Mesenteric fat pad (tissue), 1 donor: ENCODE measurements at regions not wholly inside any gene's neighbourhood (a gene's known extent, or its start where the extent isn't known, plus 50 kb on each side); places are given as distances from the start of the nearest gene placed in this dataset.

Experiments
- DNase-seq: peaks from one replicate; pipeline ENCODE4 v3.0.0-alpha.2; 2020; ENCODE audit warnings: low spot score
- donor health status: DM: yes; HTN: yes; CAD: no.

DNA sequence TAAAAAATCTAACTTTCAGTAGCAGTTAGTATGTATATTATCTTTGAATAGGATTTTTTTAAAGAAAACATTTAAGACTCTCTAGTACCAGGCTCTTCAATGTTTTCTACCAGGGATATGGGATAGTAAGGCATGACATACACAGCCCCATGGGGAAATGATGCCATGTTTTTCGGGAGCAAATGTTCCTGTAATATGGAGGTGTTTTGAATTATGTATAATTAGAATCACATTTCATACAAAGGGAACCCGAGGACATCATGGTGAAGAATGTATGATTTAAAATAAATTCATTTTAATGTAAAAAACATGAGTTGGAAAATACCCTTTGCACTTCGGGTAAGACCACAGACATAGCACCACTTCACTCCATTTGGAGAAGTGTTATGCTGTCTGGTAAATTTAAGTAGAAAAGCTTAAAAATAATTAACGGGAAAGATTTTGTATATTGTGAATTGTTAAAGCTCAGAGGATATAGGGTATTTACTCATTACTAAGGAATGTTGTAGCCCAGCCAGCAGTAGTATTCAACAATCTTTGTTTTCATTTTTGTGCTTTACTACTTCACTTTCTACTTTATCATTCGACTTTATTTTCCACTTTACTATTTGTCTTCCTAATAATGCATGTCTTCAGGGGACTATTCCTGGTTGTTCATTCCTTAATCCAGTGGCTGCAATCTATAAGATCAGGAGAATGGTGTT is 2050.7 kb downstream of the ARAP2 start:
- DNase-seq, result no peak

DNA sequence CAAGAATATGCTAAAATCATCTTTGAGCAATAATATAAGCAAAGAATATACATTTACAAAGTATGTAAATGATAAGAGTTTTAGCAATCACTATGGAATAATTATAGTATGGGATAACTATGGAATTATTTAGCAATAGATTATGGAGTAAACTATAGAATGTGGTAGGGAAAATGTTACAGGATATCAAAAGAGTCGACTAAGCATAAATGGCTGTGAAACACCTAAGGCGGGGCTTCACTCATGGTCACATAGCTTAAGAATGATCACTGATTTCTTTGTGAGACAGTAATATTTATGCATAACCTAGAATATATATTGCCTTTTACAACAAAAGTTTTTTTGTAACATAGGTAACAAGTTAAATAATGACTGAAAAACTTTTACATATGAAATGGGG is 2049.7 kb downstream of the ARAP2 start:
- DNase-seq, result no peak

DNA sequence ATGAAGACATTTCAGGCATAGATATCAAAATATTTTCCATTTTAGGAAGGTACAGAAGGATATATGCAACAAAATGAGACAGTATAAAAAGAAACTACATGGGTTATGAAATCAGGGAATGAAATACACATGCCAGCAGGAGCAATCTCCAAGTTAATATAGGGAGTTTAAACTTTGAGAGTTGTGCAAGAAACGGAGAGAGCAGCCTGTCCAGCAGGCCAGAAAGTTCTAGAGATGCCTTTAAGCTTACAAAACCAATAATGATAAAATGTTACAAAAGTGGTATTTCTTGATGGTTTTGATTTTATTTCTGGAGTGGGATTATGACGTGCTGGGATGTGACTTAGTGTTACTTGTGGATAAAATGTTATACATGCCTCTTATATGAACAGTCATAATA is 2047.9 kb downstream of the ARAP2 start:
- DNase-seq, result no peak

DNA sequence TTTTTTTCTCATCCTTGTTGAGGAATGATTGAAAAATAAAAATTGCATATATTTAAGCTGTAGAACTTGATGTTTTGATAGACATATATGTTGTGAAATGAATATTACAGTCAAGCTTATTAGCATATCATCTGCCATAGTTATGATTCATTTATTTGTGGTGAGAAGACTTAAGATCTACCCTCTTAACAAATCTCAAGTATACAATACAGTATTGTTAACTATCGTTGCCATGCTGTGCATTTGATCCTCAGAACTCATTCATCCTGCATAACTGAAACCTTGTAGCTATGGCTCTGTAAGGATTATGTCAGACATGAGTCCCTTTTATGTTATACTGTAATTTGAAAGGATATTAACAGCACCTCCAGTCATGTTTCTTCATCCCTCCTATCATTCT is 2045.3 kb downstream of the ARAP2 start:
- DNase-seq, result no peak

DNA sequence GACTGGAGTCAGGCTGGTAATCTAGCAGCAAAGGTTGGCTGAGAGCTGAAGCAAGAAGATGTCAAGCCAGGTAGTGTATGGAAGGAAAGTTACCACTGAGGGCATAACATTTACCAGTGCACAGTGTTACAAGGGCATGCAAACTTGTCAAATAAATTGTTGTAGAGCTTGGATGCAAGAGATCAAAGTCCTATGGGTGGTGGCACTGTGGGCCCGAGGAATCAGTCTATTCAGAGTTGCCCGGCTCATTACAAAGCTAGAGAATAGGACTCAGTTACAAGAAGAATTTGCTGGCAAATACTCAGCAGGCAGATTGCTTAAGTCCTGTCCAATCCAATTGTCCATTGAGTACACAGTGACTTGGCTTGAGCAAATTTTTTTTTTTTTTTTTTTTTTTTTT is 2043.8 kb downstream of the ARAP2 start:
- DNase-seq, result no peak

DNA sequence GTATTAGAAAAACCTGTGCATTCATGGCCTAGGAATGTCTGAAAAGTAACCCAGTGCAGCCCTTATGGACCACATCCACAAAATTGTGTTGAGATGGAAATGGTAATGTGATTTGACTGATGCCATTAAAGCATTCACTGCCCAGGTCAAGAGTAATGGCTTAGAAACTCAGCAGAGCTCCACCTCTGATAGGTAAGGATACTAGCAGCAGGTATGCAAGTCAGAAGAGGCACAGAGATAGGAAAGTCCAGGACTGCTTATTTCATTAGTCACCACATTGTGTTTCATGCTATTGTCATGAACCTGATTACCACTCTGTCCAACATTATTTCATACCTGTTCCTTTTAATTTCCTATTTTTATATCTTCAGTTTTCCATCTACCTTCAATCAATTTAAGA is 2042.2 kb downstream of the ARAP2 start:
- DNase-seq, result no peak

DNA sequence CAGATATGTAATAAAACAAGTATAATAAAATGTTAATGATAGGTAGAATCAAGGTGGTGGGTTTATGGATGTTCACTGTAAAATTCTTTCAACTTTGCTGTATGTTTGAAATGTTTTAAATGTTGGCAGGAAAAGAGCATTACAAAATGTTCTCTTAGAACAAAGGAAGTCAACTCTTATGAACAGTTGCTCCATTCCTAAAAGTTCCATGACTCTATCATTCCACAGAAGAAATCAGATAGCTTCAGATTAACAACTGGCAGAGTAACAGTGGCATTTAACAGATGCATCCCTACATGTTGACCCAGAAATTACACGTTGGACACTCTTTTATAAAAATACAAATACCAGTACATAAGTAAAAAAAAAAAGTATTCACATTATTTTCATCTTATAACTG is 2023.7 kb downstream of the ARAP2 start:
- no peak for DNase-seq

DNA sequence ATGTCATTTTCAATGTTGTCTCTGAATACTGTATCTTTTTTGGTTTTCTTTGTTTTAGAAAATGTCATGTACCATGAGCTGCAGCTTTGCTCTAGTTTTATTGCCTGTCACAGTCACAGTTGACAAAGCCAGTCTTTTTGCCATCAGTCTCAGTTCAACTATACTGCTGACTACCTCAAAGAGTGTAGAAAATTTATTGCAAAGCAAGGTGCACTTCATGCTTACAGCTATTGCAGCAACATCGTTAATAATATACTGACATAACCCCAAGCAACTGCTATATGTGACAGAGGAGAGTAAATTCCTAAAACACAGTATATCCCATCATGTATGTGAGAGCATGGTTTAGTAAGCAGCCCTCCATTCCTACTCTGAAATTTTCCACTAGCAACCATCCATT is 2022.3 kb downstream of the ARAP2 start:
- DNase-seq, result no peak

DNA sequence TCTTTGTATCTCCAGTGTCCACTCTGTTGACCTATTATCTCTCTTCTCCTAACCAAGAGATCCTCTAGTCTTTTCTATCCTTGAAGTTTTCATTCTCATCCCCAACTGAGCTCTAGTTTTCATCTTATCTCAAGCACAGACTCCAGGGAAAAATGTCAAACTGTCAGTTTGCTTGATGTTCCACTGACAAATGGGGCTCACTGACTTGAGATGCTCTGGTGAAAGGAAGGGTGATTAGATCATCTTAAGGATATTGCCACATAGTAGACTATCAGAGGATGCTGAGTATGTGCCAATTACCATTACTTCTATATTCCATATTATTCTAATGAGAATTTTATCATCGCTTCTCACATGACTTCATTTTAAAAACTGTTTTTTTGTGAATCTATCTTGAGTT is 2008.2 kb downstream of the ARAP2 start:
- no peak for DNase-seq

DNA sequence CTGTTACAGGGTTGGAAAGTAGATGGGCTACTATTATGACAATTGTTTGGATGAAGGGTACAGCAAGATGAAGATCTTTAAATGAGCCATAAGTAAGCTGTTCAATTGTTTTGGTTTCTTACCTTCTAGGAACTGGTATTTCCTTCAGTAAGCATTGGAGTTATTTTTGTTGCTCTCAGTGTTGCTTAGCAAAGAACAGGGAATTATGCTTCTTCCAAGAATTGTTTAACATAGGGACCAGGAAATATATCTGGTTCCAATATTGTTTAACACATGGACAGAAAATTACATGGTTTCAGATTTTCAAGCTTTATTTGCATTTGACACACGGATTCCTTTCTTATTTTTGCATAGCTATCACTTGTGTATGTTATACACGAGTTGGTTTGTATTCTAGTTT is 1999.0 kb downstream of the ARAP2 start:
- DNase-seq, result no peak

DNA sequence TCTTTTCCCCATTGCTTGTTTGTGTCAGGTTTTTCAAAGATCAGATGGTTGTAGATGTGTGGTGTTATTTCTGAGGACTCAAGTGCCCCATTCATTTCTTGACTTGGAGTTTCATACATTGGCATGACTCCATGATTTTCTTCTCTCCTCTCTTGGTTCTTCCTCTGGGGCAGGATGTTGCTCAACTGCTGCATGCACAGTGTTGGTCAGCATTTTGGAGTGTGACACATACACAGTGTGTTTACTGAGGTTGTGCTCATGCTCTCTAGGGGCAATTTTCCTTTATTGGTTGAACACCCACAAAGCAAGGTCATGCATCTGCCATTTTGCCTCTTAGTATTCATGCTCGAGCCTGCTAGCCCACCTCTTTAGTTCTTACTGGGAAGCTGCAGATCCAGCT is 1993.8 kb downstream of the ARAP2 start:
- DNase-seq, result no peak

DNA sequence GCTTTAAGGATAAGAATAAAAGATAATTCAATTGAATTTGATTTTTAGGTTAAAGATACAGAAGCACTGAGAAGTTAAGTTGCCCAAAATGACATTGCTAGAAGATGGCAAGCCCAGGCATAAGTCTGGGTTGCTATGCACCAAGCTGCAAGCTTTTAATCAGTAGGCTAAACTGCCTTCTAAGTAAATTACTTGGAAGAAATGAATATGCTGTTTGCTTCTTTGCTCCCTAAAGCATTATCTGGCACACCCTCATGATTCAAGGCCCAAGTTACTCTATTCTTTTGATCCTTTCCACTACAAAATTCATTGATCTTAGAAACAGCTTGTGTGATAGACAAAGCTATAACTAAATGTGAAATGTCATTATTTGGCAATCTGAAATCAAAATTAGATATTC is 1991.1 kb downstream of the ARAP2 start:
- DNase-seq, result no peak

DNA sequence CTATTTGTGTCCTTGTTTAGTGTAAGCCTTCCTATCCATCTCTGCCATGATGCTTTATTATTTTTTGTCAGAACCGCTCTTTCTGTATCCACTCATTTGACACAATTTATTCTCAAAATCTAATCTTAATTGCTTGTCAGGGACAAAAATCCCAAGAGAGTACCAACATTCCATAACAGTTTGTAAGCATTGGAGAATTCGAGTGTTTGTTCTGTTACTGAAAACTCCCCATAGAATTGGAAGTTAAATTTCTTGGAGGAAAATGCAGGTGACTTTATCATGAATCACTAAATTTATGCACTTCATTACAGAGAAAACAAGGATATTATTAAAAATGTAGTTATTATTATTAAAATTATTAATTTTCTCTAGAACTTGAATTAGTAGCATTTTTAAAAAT is 1986.1 kb downstream of the ARAP2 start:
- DNase-seq, result no peak

DNA sequence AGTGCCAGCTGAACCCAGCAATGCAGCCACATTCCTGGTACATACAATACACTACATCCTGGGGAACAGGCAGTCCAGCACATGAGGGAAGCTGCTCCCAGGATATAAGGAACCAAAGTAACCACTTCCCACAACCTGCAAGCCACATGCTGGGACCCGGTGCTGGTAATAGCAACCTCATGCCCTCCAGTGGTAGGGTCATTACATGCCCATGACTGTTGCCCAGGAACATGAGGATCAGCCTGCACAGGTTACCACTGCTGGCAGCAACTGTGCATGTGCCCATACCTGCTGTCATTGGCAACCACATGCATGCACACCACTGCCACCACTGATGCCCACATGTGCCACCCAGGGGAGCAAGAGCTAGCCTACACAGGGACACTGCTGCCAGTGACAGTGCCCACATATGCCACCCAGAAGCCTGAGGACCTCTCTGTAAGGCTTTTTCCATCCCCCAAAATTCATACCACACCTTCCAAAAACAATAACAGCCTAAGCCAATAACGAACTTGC is 1982.5 kb downstream of the ARAP2 start:
- no peak for DNase-seq

DNA sequence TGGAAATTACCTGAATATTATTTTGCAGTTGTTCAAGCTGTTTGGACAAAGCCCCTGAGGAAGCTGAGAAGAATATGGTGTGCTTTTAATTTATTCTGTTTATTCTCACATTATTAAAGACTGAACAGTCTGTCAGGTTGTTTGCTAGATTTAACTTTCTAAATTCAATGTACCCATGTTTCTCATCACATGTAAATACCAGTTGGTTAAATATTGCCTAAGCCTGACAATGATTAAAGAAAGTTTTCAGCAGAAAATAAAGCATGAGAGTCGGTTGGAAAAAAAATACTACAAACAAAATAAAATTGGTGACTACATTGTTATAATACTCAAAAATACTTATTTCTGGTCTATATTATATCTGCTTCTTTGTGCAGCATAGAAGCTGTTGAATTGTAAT is 1974.7 kb downstream of the ARAP2 start:
- DNase-seq, result no peak

DNA sequence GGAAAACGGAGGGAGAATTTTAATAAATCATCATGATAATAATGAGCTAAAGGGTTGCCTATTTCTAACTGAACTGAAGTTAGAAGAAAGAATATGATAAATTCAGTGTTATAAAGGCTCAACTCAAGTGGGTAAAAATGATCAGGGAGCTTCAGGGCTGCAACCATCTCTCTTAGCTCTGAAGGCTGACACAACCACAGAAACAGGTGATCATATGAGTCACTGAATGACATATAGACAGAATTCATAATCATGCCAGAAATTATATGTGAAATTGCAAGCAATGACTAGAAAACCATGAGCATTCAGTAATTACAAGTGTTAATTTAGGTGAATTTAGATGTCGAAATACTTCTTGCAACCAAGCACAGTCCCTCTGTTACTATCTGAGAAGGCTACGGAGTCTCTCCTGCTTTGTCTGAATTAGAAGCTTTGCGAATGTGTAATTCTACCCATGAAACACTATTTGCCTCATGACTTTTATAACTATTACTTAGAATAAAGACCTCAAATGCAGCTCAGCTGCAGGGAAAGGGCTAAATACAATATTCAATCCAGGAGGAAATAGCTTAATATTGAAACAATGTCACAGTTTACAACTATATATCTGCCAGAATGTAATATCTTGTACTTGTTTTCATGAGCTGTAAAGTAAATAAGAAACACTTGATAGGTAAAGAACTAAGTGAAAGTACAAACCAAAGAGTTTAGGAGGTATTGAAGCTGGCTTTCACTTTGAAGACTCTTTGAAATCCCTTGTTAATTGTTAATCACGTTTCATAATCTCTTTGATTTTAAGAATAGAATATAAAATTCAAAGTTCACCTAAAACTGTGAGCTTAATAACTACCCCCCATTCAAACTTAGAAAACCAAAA is 1972.6 kb downstream of the ARAP2 start:
- DNase-seq, result no peak

DNA sequence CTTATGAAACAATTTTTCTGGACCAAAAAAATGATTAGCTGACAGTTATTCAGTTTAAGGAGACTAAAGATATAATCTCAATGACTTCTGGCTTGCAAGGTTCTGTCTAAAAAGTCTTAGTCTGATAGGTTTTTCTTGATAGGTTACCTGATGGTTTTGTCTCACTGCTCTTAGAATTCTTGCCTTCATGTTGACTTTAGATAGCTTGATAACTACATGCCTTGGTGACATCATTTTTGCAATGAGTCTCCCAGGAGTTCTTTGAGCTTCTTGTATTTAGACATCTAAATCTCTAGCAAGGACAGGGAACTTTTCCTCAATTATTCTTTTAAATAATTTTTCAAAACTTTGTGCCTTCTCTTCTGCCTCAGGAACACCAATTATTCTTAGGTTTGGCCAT is 1965.3 kb downstream of the ARAP2 start:
- DNase-seq, result no peak

DNA sequence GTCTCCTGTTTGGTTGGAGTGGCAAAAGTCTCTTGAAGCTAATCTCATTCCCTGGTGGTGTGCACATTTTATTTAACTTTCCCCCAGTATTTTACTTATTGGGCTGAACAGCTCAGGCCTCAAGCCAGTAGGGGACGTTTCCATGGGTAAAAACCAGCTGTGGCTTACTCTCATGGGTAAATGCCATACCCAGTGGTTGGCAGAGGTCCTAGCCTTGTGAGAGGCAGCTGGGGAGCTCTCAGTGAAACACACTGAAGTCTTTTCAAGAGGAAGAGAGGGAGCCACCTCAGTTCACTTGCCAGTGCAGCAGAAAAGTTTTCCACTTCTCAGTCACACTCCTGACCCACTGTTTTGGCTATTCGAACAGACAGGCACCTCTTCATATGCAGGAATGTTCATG is 1964.2 kb downstream of the ARAP2 start:
- DNase-seq, result no peak

DNA sequence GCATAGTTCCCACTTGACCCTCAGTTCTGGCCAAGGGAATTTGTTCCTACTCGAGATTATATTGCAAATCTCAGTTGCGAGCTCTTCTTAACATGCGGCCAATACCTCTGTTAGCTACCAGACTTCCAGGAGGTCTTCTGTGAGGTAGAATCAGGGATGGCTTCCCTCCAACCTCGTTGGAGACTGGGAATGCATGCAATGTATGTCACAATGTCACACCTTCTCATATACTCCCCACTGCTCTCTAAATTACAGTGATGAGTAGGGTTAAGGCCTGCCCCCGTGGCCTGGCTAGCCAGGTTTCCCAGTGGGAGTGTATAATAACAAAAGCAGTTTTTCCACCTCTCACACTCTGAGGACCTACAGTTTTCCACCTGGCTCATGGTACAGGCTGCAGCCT is 1962.5 kb downstream of the ARAP2 start:
- no peak for DNase-seq

DNA sequence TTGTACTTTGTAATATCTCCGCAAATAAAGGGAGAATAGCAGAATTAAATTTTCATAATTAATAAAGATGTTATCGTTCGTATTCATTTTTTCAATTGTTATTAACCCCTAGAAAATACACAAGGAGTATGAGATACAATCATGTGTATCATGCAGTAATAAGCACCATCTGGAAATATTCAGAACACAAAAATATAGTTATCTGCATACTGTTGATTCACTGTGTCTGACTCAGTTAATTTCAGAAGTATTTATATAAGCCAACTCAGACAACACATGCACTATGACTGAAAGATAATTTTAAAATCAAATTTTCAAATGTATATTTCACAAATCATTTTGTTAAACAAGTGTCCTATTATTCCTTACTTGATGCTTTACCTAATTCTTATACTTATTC is 1954.8 kb downstream of the ARAP2 start:
- no peak for DNase-seq

DNA sequence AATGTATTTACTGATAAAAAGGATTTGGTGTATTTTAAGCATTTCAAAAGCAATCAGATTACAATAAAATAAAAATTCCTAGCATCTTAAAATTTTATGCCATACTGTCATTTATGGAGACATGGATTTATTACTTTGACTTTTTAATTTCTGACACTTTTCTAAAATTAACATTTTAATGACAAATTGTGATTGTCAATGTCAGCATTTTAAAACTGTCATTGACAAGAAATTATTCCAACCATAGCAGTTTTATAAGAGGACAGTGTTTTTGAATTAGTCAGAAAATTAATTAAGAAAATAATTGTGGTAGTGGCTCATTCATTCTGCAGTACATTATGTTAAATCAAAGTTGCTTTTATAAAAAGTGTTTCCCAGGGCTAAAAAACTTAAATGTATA is 1954.4 kb downstream of the ARAP2 start:
- DNase-seq, result no peak

DNA sequence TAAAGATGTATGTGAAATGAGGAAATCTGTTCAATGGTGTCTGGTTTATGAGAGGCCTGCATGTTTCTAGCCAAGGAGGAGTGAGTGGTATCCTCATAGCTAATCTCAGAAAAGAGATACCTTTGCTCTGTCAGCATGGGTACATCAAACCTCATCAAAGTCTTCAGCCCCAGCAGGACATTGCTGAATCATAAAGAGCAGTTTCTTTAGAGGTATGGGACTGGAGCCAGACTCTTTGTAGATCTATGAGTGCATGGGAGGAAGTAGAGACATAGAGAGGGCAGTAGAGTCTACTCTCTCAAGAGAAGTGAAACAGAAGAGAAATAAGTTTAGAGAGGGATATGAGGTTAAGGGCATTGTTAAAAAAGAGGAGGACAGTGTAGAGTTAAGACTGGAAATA is 1950.9 kb downstream of the ARAP2 start:
- no peak for DNase-seq

DNA sequence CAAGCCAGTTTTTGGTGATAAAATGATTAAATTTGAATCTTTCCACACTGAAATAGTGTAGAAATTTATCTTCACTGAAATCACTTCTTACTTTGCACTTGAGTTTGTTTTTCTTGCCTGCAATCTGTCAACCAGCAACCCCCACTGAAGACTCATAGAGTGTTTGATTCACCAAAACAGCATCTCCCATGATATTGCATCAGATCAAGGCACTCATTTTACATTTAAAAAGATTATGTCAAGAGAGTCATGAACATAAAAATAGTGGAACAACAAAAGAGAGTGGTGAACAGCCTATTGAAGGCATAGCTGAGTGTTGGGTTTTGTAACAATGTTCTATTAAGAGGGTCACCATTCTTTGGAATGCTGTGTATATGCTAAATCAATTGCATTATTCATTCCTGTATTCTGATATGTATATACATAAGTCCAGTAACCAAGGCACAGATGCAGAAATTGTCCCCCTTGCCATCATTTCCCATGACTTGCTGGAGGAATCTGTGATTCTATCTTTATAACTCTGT is 1934.9 kb downstream of the ARAP2 start:
- DNase-seq, result no peak
